A549 (cell line): ENCODE measurements at regions not wholly inside any gene's neighbourhood (a gene's known extent, or its start where the extent isn't known, plus 50 kb on each side); places are given as distances from the start of the nearest gene placed in this dataset.
"Not testable (repeated sequence)": the region's sequence is repeated elsewhere in the genome, so short reads cannot be mapped to it uniquely, and the experiment has no call there.

Experiments
- ATOH8 ChIP-seq: fragments of 250-450 bp; sonication (Bioruptor Pico); IDR thresholded peaks from 2 replicates; pipeline ENCODE4 v1.5.0; 2020; ENCODE audit warnings: low read depth, mild to moderate bottlenecking, moderate library complexity
- BCL3 ChIP-seq: fragments of >200 bp; sonication (Bioruptor Twin); formaldehyde crosslinking; IDR thresholded peaks from 3 replicates; pipeline ENCODE4 v1.6.1; 2016
- CTCF ChIP-seq: fragments of >200 bp; sonication (Bioruptor Twin); formaldehyde crosslinking; IDR thresholded peaks from 3 replicates; pipeline ENCODE4 v1.5.1; 2016
- EHMT2 ChIP-seq: fragments of 200-600 bp; sonication (generic); IDR thresholded peaks from 2 replicates; pipeline ENCODE4 v1.6.1; 2016; ENCODE audit warnings: antibody characterized with exemption, low read depth, mild to moderate bottlenecking, moderate library complexity
- JUNB ChIP-seq: fragments of >200 bp; sonication (Bioruptor Twin); formaldehyde crosslinking; IDR thresholded peaks from 2 replicates; pipeline ENCODE4 v1.6.1; 2016
- MAZ ChIP-seq: fragments of 150-350 bp; IDR thresholded peaks from 2 replicates; pipeline ENCODE4 v1.6.1; 2014; ENCODE audit warnings: antibody characterized with exemption, low read depth, low read length, borderline replicate concordance
- MYC ChIP-seq: IDR thresholded peaks from 2 replicates; pipeline ENCODE4 v1.6.1; 2012; ENCODE audit warnings: mild to moderate bottlenecking, inconsistent platforms, low read length, improper control_type of control experiment, borderline replicate concordance
- PBX3 ChIP-seq: IDR thresholded peaks from 2 replicates; pipeline ENCODE4 v1.6.1; 2012
- POLR2A ChIP-seq: IDR thresholded peaks from 2 replicates; pipeline ENCODE4 v1.6.1; 2012; ENCODE audit warnings: mild to moderate bottlenecking, low read length
- RAD21 ChIP-seq, 2 experiments: fragments of >200 bp in 1 of 2; sonication (Bioruptor Twin) in 1 of 2; formaldehyde crosslinking in 1 of 2; IDR thresholded peaks in 1 of 2; conservative IDR thresholded peaks in 1 of 2; 2 replicates in 1 of 2; 3 replicates in 1 of 2; pipeline ENCODE4 v1.6.1; 2012 to 2018; ENCODE audit warnings: inconsistent platforms in 1 of 2
- RCOR1 ChIP-seq: fragments of 150-350 bp; IDR thresholded peaks from 2 replicates; pipeline ENCODE4 v1.6.1; 2014; ENCODE audit warnings: antibody characterized with exemption, low read length, low read depth
- RNF2 ChIP-seq: fragments of 200-600 bp; sonication (generic); IDR thresholded peaks from 2 replicates; pipeline ENCODE4 v1.6.1; 2016; ENCODE audit warnings: low read depth, mild to moderate bottlenecking, antibody characterized with exemption, moderate library complexity, borderline replicate concordance
- TP53 ChIP-seq: fragments of 250-450 bp; sonication (Bioruptor Pico); IDR thresholded peaks from 2 replicates; pipeline ENCODE4 v1.5.0; 2021; ENCODE audit warnings: mild to moderate bottlenecking, moderate library complexity

- not testable (repeated sequence) for TF ChIP-seq CTCF; PBX3; EHMT2; MYC; JUNB; ATOH8 (CRISPR knock-in tag); RAD21 (conservative IDR thresholded peaks at IDR 0.05 in 1 of 2, IDR thresholded peaks at IDR 0.05 in 1 of 2); RCOR1; RNF2; TP53 (CRISPR knock-in tag); MAZ; POLR2A; BCL3
Measured at GRCh38 chr2:19089476-19089875, 268.9 kb downstream of the OSR1 start.
